H1 (cell line): ENCODE measurements at regions not wholly inside any gene's neighbourhood (a gene's known extent, or its start where the extent isn't known, plus 50 kb on each side); places are given as distances from the start of the nearest gene placed in this dataset.

Source experiments
- CHD7 ChIP-seq: fragments of 300-600 bp; sonication (generic); IDR thresholded peaks from 2 replicates; pipeline ENCODE4 v1.7.1; 2012; ENCODE audit warnings: low read length, moderate library complexity, mild to moderate bottlenecking, inconsistent platforms; ENCODE audit not compliant: insufficient replicate concordance
- RFX5 ChIP-seq: IDR thresholded peaks from 2 replicates; pipeline ENCODE4 v1.6.1; 2011; ENCODE audit warnings: low read depth, low read length, improper control_type of control experiment, borderline replicate concordance
- SP4 ChIP-seq: IDR thresholded peaks from 2 replicates; pipeline ENCODE4 v1.6.1; 2012; ENCODE audit warnings: low read length, inconsistent platforms

- TF ChIP-seq CHD7 (no peak), SP4 (no peak), RFX5 (no peak)
Observed at GRCh38 chr14:96958057-96958456, 160.9 kb downstream of the VRK1 start (continued).
